SK-N-SH treated with all-trans-retinoic acid at 6 μM for 48 hours (cell line): ENCODE measurements at regions not wholly inside any gene's neighbourhood (a gene's known extent, or its start where the extent isn't known, plus 50 kb on each side); places are given as distances from the start of the nearest gene placed in this dataset.

Experiments
- ATAC-seq: fragments of 200-7000 bp; cut with Tn5 transposase; 3 replicates; pipeline ENCODE4 v1.9.1; 2020; ENCODE audit warnings: mild to moderate bottlenecking, moderate library complexity
- ARNTL ChIP-seq: fragments of 450-650 bp; formaldehyde crosslinking; IDR thresholded peaks from 2 replicates; pipeline ENCODE4 v1.5.0; 2020; ENCODE audit warnings: low read depth, mild to moderate bottlenecking, moderate library complexity, borderline replicate concordance
- BACH2 ChIP-seq: fragments of 250-450 bp; sonication (Bioruptor Pico); IDR thresholded peaks from 2 replicates; pipeline ENCODE4 v1.9.0; 2021; ENCODE audit warnings: mild to moderate bottlenecking, borderline replicate concordance
- CSDC2 ChIP-seq: fragments of 250-450 bp; sonication (Bioruptor Pico); IDR thresholded peaks from 2 replicates; pipeline ENCODE4 v1.5.0; 2020; ENCODE audit warnings: mild to moderate bottlenecking, moderate library complexity
- ESRRG ChIP-seq: fragments of 250-450 bp; sonication (Bioruptor Pico); IDR thresholded peaks from 2 replicates; pipeline ENCODE4 v1.6.1; 2021; ENCODE audit warnings: mild to moderate bottlenecking
- GLIS3 ChIP-seq: fragments of 250-450 bp; sonication (Bioruptor Pico); IDR thresholded peaks from 2 replicates; pipeline ENCODE4 v1.5.0; 2020; ENCODE audit warnings: mild to moderate bottlenecking, moderate library complexity
- ISL1 ChIP-seq: fragments of 250-450 bp; sonication (Bioruptor Pico); IDR thresholded peaks from 2 replicates; pipeline ENCODE4 v2.1.2; 2022; ENCODE audit warnings: mild to moderate bottlenecking, moderate library complexity
- OSR1 ChIP-seq: fragments of 250-450 bp; sonication (Bioruptor Pico); IDR thresholded peaks from 2 replicates; pipeline ENCODE4 v1.8.0; 2022; ENCODE audit warnings: moderate library complexity, mild to moderate bottlenecking, inconsistent platforms
- PPARA ChIP-seq: fragments of 250-450 bp; sonication (Bioruptor Pico); IDR thresholded peaks from 2 replicates; pipeline ENCODE4 v1.5.0; 2020; ENCODE audit warnings: mild to moderate bottlenecking, borderline replicate concordance
- RARB ChIP-seq: fragments of 250-450 bp; sonication (Bioruptor Pico); IDR thresholded peaks from 2 replicates; pipeline ENCODE4 v1.8.0; 2021; ENCODE audit warnings: mild to moderate bottlenecking, moderate library complexity
- SNAI2 ChIP-seq: fragments of 250-450 bp; sonication (Bioruptor Pico); IDR thresholded peaks from 2 replicates; pipeline ENCODE4 v1.5.0; 2020; ENCODE audit warnings: mild to moderate bottlenecking, moderate library complexity
- TCF4 ChIP-seq: fragments of 250-450 bp; sonication (Bioruptor Pico); IDR thresholded peaks from 2 replicates; pipeline ENCODE4 v1.8.0; 2021; ENCODE audit warnings: mild to moderate bottlenecking, moderate library complexity, borderline replicate concordance
- TOX ChIP-seq: fragments of 250-450 bp; sonication (Bioruptor Pico); IDR thresholded peaks from 2 replicates; pipeline ENCODE4 v1.8.0; 2021; ENCODE audit warnings: mild to moderate bottlenecking, moderate library complexity, borderline replicate concordance
- ZC3H10 ChIP-seq: fragments of 250-450 bp; sonication (Bioruptor Pico); IDR thresholded peaks from 2 replicates; pipeline ENCODE4 v1.5.1; 2021; ENCODE audit warnings: mild to moderate bottlenecking, moderate library complexity
- ZFP3 ChIP-seq: fragments of 250-450 bp; sonication (Bioruptor Pico); IDR thresholded peaks from 2 replicates; pipeline ENCODE4 v1.5.0; 2020; ENCODE audit warnings: mild to moderate bottlenecking, moderate library complexity
- ZFP30 ChIP-seq: fragments of 450-650 bp; formaldehyde crosslinking; IDR thresholded peaks from 2 replicates; pipeline ENCODE4 v1.5.0; 2022; ENCODE audit warnings: mild to moderate bottlenecking, moderate library complexity
- ZNF70 ChIP-seq: fragments of 450-650 bp; formaldehyde crosslinking; IDR thresholded peaks from 2 replicates; pipeline ENCODE4 v1.5.0; 2020; ENCODE audit warnings: mild to moderate bottlenecking, moderate library complexity
- ZNF8 ChIP-seq: fragments of 450-650 bp; formaldehyde crosslinking; IDR thresholded peaks from 2 replicates; pipeline ENCODE4 v1.5.0; 2020; ENCODE audit warnings: mild to moderate bottlenecking, moderate library complexity
- TF ChIP-seq, protein P1 (sequence below): fragments of 250-450 bp; sonication (Bioruptor Pico); IDR thresholded peaks from 2 replicates; pipeline ENCODE4 v1.8.0; 2021; ENCODE audit warnings: low read depth, mild to moderate bottlenecking, moderate library complexity, borderline replicate concordance
- TF ChIP-seq, protein P2 (sequence below): fragments of 250-450 bp; sonication (Bioruptor Pico); IDR thresholded peaks from 2 replicates; pipeline ENCODE4 v1.8.0; 2020; ENCODE audit warnings: mild to moderate bottlenecking, moderate library complexity, borderline replicate concordance
- TF ChIP-seq, protein P3 (sequence below): fragments of 250-450 bp; sonication (Bioruptor Pico); IDR thresholded peaks from 2 replicates; pipeline ENCODE4 v1.5.1; 2021; ENCODE audit warnings: mild to moderate bottlenecking, moderate library complexity
- TF ChIP-seq, protein P4 (sequence below): fragments of 250-450 bp; sonication (Bioruptor Pico); IDR thresholded peaks from 2 replicates; pipeline ENCODE4 v1.5.0; 2020; ENCODE audit warnings: mild to moderate bottlenecking, moderate library complexity
- TF ChIP-seq, protein P5 (sequence below): fragments of 250-450 bp; sonication (Bioruptor Pico); IDR thresholded peaks from 2 replicates; pipeline ENCODE4 v1.5.1; 2020; ENCODE audit warnings: low read depth, mild to moderate bottlenecking, moderate library complexity

DNA sequence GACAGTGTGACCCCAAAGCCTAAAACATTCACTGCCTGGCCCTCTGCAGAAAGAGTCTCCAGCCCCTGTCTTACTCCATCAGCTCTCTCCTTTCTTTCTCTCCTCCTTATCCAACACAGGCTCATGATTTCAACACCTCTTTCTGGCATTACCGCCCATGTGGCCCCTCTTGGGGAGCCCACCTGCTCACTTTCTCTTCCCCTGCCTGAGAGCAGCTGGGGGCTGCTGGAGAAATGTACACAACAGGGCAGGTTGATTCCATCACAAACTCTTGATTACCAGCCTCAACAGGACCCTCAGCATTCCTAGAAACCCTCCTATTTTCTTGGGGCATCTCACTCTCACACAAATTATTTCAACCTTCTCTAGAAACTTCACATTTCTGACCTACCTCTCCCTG is 98.3 kb downstream of the ABHD5 start:
- ATAC-seq: no peak
- TF ChIP-seq CSDC2 (no peak), TCF4 (CRISPR knock-in tag) (no peak), ZFP30 (no peak), ARNTL (CRISPR knock-in tag) (no peak), ESRRG (CRISPR knock-in tag) (no peak), ISL1 (CRISPR knock-in tag) (no peak), ZNF70 (CRISPR knock-in tag) (no peak), TOX (no peak), OSR1 (CRISPR knock-in tag) (no peak), ZFP3 (no peak), GLIS3 (CRISPR knock-in tag) (no peak), ZNF8 (CRISPR knock-in tag) (no peak), ZC3H10 (no peak)
- TF ChIP-seq, protein P1, sequence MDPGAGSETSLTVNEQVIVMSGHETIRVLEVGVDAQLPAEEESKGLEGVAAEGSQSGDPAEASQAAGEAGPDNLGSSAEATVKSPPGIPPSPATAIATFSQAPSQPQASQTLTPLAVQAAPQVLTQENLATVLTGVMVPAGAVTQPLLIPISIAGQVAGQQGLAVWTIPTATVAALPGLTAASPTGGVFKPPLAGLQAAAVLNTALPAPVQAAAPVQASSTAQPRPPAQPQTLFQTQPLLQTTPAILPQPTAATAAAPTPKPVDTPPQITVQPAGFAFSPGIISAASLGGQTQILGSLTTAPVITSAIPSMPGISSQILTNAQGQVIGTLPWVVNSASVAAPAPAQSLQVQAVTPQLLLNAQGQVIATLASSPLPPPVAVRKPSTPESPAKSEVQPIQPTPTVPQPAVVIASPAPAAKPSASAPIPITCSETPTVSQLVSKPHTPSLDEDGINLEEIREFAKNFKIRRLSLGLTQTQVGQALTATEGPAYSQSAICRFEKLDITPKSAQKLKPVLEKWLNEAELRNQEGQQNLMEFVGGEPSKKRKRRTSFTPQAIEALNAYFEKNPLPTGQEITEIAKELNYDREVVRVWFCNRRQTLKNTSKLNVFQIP: no peak
- TF ChIP-seq, protein P2, sequence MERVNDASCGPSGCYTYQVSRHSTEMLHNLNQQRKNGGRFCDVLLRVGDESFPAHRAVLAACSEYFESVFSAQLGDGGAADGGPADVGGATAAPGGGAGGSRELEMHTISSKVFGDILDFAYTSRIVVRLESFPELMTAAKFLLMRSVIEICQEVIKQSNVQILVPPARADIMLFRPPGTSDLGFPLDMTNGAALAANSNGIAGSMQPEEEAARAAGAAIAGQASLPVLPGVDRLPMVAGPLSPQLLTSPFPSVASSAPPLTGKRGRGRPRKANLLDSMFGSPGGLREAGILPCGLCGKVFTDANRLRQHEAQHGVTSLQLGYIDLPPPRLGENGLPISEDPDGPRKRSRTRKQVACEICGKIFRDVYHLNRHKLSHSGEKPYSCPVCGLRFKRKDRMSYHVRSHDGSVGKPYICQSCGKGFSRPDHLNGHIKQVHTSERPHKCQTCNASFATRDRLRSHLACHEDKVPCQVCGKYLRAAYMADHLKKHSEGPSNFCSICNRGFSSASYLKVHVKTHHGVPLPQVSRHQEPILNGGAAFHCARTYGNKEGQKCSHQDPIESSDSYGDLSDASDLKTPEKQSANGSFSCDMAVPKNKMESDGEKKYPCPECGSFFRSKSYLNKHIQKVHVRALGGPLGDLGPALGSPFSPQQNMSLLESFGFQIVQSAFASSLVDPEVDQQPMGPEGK (CRISPR knock-in tag): no peak
- TF ChIP-seq, protein P3, sequence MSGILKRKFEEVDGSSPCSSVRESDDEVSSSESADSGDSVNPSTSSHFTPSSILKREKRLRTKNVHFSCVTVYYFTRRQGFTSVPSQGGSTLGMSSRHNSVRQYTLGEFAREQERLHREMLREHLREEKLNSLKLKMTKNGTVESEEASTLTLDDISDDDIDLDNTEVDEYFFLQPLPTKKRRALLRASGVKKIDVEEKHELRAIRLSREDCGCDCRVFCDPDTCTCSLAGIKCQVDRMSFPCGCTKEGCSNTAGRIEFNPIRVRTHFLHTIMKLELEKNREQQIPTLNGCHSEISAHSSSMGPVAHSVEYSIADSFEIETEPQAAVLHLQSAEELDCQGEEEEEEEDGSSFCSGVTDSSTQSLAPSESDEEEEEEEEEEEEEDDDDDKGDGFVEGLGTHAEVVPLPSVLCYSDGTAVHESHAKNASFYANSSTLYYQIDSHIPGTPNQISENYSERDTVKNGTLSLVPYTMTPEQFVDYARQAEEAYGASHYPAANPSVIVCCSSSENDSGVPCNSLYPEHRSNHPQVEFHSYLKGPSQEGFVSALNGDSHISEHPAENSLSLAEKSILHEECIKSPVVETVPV (CRISPR knock-in tag): no peak
- TF ChIP-seq, protein P4, sequence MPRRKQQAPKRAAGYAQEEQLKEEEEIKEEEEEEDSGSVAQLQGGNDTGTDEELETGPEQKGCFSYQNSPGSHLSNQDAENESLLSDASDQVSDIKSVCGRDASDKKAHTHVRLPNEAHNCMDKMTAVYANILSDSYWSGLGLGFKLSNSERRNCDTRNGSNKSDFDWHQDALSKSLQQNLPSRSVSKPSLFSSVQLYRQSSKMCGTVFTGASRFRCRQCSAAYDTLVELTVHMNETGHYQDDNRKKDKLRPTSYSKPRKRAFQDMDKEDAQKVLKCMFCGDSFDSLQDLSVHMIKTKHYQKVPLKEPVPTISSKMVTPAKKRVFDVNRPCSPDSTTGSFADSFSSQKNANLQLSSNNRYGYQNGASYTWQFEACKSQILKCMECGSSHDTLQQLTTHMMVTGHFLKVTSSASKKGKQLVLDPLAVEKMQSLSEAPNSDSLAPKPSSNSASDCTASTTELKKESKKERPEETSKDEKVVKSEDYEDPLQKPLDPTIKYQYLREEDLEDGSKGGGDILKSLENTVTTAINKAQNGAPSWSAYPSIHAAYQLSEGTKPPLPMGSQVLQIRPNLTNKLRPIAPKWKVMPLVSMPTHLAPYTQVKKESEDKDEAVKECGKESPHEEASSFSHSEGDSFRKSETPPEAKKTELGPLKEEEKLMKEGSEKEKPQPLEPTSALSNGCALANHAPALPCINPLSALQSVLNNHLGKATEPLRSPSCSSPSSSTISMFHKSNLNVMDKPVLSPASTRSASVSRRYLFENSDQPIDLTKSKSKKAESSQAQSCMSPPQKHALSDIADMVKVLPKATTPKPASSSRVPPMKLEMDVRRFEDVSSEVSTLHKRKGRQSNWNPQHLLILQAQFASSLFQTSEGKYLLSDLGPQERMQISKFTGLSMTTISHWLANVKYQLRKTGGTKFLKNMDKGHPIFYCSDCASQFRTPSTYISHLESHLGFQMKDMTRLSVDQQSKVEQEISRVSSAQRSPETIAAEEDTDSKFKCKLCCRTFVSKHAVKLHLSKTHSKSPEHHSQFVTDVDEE: no peak
- TF ChIP-seq, protein P5, sequence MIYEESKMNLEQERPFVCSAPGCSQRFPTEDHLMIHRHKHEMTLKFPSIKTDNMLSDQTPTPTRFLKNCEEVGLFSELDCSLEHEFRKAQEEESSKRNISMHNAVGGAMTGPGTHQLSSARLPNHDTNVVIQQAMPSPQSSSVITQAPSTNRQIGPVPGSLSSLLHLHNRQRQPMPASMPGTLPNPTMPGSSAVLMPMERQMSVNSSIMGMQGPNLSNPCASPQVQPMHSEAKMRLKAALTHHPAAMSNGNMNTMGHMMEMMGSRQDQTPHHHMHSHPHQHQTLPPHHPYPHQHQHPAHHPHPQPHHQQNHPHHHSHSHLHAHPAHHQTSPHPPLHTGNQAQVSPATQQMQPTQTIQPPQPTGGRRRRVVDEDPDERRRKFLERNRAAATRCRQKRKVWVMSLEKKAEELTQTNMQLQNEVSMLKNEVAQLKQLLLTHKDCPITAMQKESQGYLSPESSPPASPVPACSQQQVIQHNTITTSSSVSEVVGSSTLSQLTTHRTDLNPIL (CRISPR knock-in tag): no peak

DNA sequence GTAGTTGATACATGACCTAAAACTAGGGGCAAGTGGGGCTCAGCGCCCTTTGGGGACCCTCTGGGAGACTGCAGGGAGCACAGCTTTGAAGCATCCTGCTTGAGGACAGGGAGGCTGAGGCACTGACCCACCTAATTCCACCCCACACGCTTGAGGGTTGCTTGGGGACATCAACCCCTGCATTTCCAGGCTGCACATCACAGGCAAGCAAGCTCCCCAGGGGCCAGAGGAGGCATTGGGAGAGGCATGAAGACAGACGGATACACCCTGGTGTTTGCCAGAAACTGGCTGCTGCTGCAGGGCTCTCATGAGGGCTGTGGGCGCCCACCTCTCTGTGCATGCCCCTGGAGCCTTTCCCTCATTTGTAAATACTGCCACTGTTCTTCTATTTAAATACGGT is 99.3 kb downstream of the ABHD5 start:
- TF ChIP-seq RARB (CRISPR knock-in tag) (no peak), CSDC2 (no peak), SNAI2 (CRISPR knock-in tag) (no peak), GLIS3 (CRISPR knock-in tag) (no peak), TCF4 (CRISPR knock-in tag) (no peak), ZFP30 (no peak), BACH2 (no peak), ZC3H10 (no peak), PPARA (no peak), ISL1 (CRISPR knock-in tag) (no peak)
- TF ChIP-seq, protein P4: no peak
- TF ChIP-seq, protein P5 (CRISPR knock-in tag): no peak
- ATAC-seq: no peak
